Memory B cell (primary cell): ENCODE measurements at regions not wholly inside any gene's neighbourhood (a gene's known extent, or its start where the extent isn't known, plus 50 kb on each side); places are given as distances from the start of the nearest gene placed in this dataset.
A peak's percentile ranks its signal among the peaks of the same experiment; 100 is the strongest.

Experiments used
- ATAC-seq: fragments of 150-1000 bp; cut with Tn5 transposase; 2 replicates; pipeline ENCODE4 v1.10.0; 2021; ENCODE audit warnings: low read depth, mild to moderate bottlenecking, moderate library complexity
- DNase-seq, 2 donors: peaks; one replicate each; pipeline ENCODE4 v3.0.0; 2022; ENCODE audit warnings: low spot score in 2 of 2
- H3K27ac Mint-ChIP-seq: one replicate; pipeline ENCODE4 v1.8.0; 2022; ENCODE audit warnings: mild to moderate bottlenecking, moderate library complexity, mixed read lengths
- H3K27me3 Mint-ChIP-seq: one replicate; pipeline ENCODE4 v1.8.0; 2022; ENCODE audit warnings: mixed read lengths
- H3K36me3 Mint-ChIP-seq: one replicate; pipeline ENCODE4 v1.8.0; 2022; ENCODE audit warnings: mild to moderate bottlenecking, mixed read lengths
- H3K4me1 Mint-ChIP-seq: one replicate; pipeline ENCODE4 v1.8.0; 2022; ENCODE audit warnings: mixed read lengths
- H3K4me3 Mint-ChIP-seq: one replicate; pipeline ENCODE4 v1.8.0; 2022; ENCODE audit warnings: mild to moderate bottlenecking, moderate library complexity, mixed read lengths
- H3K9me3 Mint-ChIP-seq: one replicate; pipeline ENCODE4 v1.8.0; 2022; ENCODE audit warnings: mixed read lengths

DNA sequence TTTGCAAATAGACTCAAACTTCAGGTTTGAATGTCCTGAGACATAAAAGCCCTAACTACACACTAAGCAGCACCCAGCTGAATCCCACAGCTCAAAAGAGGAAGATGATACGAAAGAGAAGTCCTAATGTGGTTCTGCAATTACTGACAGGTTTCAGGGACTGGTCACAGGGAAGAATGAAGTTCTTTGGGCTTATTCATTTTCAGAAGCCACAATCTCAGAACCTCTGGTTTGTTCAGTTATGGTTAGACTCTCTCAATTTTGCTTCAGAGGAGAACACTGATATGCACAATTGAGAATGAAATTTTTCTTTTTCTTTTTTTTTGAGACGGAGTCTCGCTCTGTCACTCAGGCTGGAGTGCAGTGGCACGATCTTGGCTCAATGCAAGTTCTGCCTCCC, 94.6 kb upstream of the FAM180A start:
- H3K27me3 Mint-ChIP-seq, result peaks cover 2% of the 10 kb centered on the region
- H3K4me3 Mint-ChIP-seq, result peak overlapping the region; percentile 16
- H3K9me3 Mint-ChIP-seq, result no peaks in the 10 kb centered on the region
- H3K36me3 Mint-ChIP-seq, result no peaks in the 10 kb centered on the region
- ATAC-seq, result peak; percentile 84
- peak in 1 of 2 donors; percentile 11 for DNase-seq
- no peak overlapping the region for H3K27ac Mint-ChIP-seq
- peaks cover 11% of the 10 kb centered on the region for H3K4me1 Mint-ChIP-seq

DNA sequence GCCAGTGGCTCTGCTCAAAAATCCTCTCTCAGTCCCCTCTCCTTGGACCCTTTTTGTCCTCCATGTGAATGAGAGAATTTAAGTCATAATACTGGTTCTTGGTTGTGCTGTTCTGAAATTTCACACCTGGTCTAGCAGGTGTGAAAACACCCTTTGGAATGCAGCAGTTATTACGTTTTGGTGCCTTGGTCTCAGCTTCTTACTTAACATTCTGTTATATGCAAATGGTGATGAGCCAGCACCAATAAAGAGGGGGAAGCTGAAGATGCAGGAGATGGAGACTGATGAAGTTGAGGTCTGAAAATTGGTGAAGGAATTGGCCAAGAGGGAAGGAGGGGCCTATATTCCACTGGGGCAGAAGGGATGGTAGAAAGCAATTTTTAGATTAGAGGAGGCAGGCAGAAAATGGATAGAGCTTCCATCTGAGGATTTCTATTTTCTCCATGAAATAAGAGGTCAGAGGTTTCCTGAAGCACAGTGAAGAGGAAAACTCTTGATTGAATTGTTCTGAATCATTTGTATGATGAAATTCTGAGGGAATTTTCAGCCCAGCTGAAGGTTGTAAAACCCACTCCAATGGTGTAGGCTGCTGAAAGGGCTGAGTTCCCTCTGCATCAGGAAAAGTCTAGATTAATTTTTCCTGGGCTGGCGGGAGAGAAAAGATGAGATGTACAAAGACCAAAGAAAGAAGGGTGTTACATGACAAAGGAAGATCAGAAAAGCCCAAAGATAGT, 94.0 kb upstream of the FAM180A start:
- no peaks in the 10 kb centered on the region for H3K36me3 Mint-ChIP-seq
- ATAC-seq (no peak), DNase-seq (no peak)
- peaks cover 11% of the 10 kb centered on the region for H3K4me1 Mint-ChIP-seq
- H3K27me3 Mint-ChIP-seq, result peaks cover 2% of the 10 kb centered on the region
- no peak overlapping the region for H3K27ac Mint-ChIP-seq
- no peaks in the 10 kb centered on the region for H3K9me3 Mint-ChIP-seq
- no peak overlapping the region for H3K4me3 Mint-ChIP-seq

- Mint-ChIP-seq H3K4me1 (peaks cover 11% of the 10 kb centered on the region), H3K9me3 (no peaks in the 10 kb centered on the region), H3K36me3 (no peaks in the 10 kb centered on the region), H3K4me3 (no peak overlapping the region), H3K27me3 (peaks cover 2% of the 10 kb centered on the region), H3K27ac (no peak overlapping the region)
- ATAC-seq (no peak), DNase-seq (no peak)
Observed at GRCh38 chr7:135840591-135840990, 92.0 kb upstream of the FAM180A start.

DNA sequence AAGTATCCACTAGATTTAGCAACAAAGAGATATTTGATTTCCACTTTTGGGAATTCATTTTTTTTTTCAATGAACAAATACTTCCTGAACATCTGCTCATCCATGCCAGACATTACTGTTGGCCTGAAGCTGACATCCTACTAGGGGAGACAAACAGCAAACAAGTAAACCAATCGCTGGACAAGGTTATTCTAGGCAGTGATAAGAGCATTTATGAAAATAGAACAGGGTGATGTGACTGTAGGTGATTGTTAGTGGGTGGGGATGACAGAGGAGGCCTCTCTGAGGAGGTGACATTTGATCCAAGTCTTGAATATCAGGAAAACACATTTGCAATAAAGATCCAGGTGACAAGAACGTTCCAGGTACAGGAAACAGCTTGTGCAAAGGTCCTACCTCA, 89.1 kb upstream of the FAM180A start:
- no peak overlapping the region for H3K27ac Mint-ChIP-seq
- H3K4me1 Mint-ChIP-seq, result peaks cover 12% of the 10 kb centered on the region
- no peak overlapping the region for H3K4me3 Mint-ChIP-seq
- ATAC-seq (no peak), DNase-seq (no peak)
- no peaks in the 10 kb centered on the region for H3K27me3 Mint-ChIP-seq
- H3K9me3 Mint-ChIP-seq, result no peaks in the 10 kb centered on the region
- no peaks in the 10 kb centered on the region for H3K36me3 Mint-ChIP-seq

GRCh38 chr7:135834266-135834665, 85.7 kb upstream of the FAM180A start:
- no peaks in the 10 kb centered on the region for H3K36me3 Mint-ChIP-seq
- ATAC-seq (peak; percentile 32), DNase-seq (no peak)
- H3K9me3 Mint-ChIP-seq, result no peaks in the 10 kb centered on the region
- H3K27me3 Mint-ChIP-seq, result peaks cover 8% of the 10 kb centered on the region
- H3K27ac Mint-ChIP-seq, result no peak overlapping the region
- H3K4me1 Mint-ChIP-seq, result peaks cover 15% of the 10 kb centered on the region
- H3K4me3 Mint-ChIP-seq, result no peak overlapping the region

DNA sequence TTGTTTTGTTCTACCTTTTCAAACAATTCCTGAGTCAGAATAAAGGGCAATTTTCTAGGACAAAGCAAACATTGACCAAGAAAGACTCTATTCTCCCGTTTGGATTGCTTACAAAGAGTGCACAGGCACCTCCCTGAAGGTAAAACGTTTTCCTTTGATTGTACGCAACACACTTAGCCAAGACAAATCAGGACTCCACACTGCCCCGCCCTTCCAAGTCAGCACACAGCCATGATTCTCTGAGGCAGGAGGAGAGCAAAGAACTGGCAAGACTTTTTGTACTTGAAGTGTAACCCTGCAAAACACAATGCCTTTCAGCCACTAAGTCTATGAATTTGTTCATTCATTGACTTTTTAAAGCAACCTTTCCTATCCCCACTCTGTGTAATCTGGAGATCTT, 85.0 kb upstream of the FAM180A start:
- DNase-seq (no peak), ATAC-seq (no peak)
- H3K27ac Mint-ChIP-seq, result no peak overlapping the region
- no peaks in the 10 kb centered on the region for H3K36me3 Mint-ChIP-seq
- peaks cover 8% of the 10 kb centered on the region for H3K27me3 Mint-ChIP-seq
- H3K9me3 Mint-ChIP-seq, result no peaks in the 10 kb centered on the region
- H3K4me1 Mint-ChIP-seq, result peaks cover 15% of the 10 kb centered on the region
- H3K4me3 Mint-ChIP-seq, result no peak overlapping the region

GRCh38 chr7:135831455-135832195, 83.0 kb upstream of the FAM180A start:
- Mint-ChIP-seq H3K36me3 (no peaks in the 10 kb centered on the region), H3K4me3 (no peak overlapping the region), H3K27ac (no peak overlapping the region), H3K9me3 (no peaks in the 10 kb centered on the region), H3K4me1 (peaks cover 15% of the 10 kb centered on the region), H3K27me3 (peaks cover 8% of the 10 kb centered on the region)
- ATAC-seq, result no peak
- DNase-seq, result no peak

DNA sequence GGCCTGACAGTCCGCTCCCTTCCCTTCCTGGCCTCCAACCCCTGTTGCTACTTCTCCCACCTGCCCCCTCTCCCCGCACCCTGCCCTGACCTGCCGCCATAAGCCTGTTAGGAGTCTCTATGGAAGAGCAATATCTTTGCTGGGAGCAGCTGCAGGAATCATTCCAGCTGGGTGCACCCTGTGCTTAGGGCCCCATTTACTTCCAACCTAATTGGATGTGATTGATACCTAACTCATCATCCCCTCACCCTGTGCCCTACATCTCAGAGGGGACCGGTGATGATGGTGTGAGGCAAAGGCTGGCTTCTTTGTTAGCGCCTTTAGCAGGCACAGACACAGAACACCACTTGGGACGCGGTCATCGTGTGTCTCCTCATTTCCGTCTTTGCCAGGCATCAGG, 80.0 kb upstream of the FAM180A start:
- no peak overlapping the region for H3K4me3 Mint-ChIP-seq
- no peaks in the 10 kb centered on the region for H3K36me3 Mint-ChIP-seq
- DNase-seq, result no peak
- H3K9me3 Mint-ChIP-seq, result no peaks in the 10 kb centered on the region
- peaks cover 7% of the 10 kb centered on the region for H3K4me1 Mint-ChIP-seq
- no peak overlapping the region for H3K27ac Mint-ChIP-seq
- no peak for ATAC-seq
- H3K27me3 Mint-ChIP-seq, result peaks cover 10% of the 10 kb centered on the region

- no peak overlapping the region for H3K27ac Mint-ChIP-seq
- H3K27me3 Mint-ChIP-seq, result peaks cover 10% of the 10 kb centered on the region
- no peak overlapping the region for H3K4me3 Mint-ChIP-seq
- no peaks in the 10 kb centered on the region for H3K36me3 Mint-ChIP-seq
- no peak for ATAC-seq
- peaks cover 7% of the 10 kb centered on the region for H3K4me1 Mint-ChIP-seq
- DNase-seq, result no peak
- no peaks in the 10 kb centered on the region for H3K9me3 Mint-ChIP-seq
Observed at GRCh38 chr7:135827391-135827790, 78.8 kb upstream of the FAM180A start.

DNA sequence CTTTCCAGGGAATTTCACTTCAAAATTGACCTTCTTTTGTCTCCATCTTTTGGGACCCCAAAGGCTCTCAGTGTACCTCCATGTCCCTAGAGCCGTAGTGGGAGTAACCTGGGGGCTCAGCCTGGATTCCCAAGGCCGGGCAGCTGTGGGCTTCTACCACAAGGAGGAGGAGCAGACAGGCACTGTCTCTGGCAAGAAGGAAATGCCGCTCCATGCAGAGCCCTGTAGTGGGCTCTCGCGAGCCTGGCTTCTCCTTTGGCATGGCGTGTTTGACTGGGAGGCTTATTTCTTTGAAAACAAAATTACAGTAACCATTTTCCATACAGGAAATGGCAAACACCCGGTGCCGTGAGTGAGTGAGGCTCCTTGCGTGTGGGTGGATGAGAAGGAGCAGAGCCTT, 76.8 kb upstream of the FAM180A start:
- H3K4me3 Mint-ChIP-seq, result no peak overlapping the region
- no peaks in the 10 kb centered on the region for H3K36me3 Mint-ChIP-seq
- H3K27me3 Mint-ChIP-seq, result peaks cover 5% of the 10 kb centered on the region
- no peaks in the 10 kb centered on the region for H3K4me1 Mint-ChIP-seq
- no peak overlapping the region for H3K27ac Mint-ChIP-seq
- DNase-seq (no peak), ATAC-seq (no peak)
- H3K9me3 Mint-ChIP-seq, result no peaks in the 10 kb centered on the region

DNA sequence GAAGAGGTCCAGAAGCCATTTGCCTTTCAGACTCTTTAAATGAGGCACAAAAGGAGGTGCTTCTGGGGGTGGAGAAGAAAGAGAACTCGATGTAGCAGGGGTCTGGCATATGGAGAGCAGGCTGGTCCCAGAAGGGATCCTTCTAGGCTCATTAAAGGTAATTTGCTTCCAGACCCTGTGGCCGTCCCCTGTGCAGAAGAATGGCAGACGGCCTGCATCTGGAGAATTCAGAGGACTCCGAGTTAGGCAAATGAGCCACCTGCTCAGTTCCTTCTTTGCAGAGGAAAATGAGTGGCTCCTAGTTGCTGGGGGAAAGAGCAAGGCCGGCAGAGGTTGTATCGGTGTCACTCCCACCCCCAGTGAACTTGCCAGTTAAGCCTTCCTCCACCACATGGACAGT, 73.8 kb upstream of the FAM180A start:
- DNase-seq, result no peak
- no peak overlapping the region for H3K4me3 Mint-ChIP-seq
- no peaks in the 10 kb centered on the region for H3K9me3 Mint-ChIP-seq
- H3K27ac Mint-ChIP-seq, result no peak overlapping the region
- no peaks in the 10 kb centered on the region for H3K36me3 Mint-ChIP-seq
- ATAC-seq, result no peak
- peaks cover 7% of the 10 kb centered on the region for H3K27me3 Mint-ChIP-seq
- H3K4me1 Mint-ChIP-seq, result peaks cover 2% of the 10 kb centered on the region

GRCh38 chr7:135817583-135817982, 69.0 kb upstream of the FAM180A start:
- H3K27me3 Mint-ChIP-seq, result peaks cover 9% of the 10 kb centered on the region
- DNase-seq (no peak), ATAC-seq (no peak)
- H3K9me3 Mint-ChIP-seq, result no peaks in the 10 kb centered on the region
- H3K4me3 Mint-ChIP-seq, result no peak overlapping the region
- no peak overlapping the region for H3K27ac Mint-ChIP-seq
- peaks cover 2% of the 10 kb centered on the region for H3K4me1 Mint-ChIP-seq
- no peaks in the 10 kb centered on the region for H3K36me3 Mint-ChIP-seq

- peaks cover 10% of the 10 kb centered on the region for H3K27me3 Mint-ChIP-seq
- no peak for DNase-seq
- H3K4me3 Mint-ChIP-seq, result no peak overlapping the region
- ATAC-seq, result no peak
- no peak overlapping the region for H3K27ac Mint-ChIP-seq
- H3K36me3 Mint-ChIP-seq, result no peaks in the 10 kb centered on the region
- no peaks in the 10 kb centered on the region for H3K9me3 Mint-ChIP-seq
- peaks cover 2% of the 10 kb centered on the region for H3K4me1 Mint-ChIP-seq
Observed at GRCh38 chr7:135815033-135815432, 66.4 kb upstream of the FAM180A start.

- Mint-ChIP-seq H3K4me3 (no peak overlapping the region), H3K27me3 (peaks cover 8% of the 10 kb centered on the region), H3K9me3 (no peaks in the 10 kb centered on the region), H3K27ac (no peak overlapping the region), H3K4me1 (peaks cover 3% of the 10 kb centered on the region), H3K36me3 (no peaks in the 10 kb centered on the region)
- DNase-seq, result no peak
- ATAC-seq, result no peak
Observed at GRCh38 chr7:135812148-135812547, 63.5 kb upstream of the FAM180A start.

DNA sequence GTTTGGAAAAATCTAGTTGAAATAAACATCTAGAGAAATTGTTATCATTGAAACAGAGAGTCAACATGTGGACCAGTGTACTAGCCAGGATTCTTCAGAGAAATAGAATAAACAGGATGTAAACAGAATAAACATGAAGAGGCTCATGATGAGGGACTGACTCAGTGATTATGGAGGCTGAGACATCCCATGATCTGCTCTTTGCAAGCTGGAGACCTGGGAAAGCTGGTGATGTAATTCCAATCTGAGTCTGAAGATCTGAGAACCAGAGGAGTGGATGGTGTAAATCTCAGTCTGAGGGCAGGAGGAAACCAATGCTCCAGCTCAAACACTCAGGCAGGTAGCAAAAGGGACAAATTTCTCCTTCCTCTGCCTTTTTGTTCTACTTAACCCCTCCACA, 62.9 kb upstream of the FAM180A start:
- H3K4me3 Mint-ChIP-seq, result no peak overlapping the region
- no peak overlapping the region for H3K27ac Mint-ChIP-seq
- peaks cover 8% of the 10 kb centered on the region for H3K27me3 Mint-ChIP-seq
- peaks cover 3% of the 10 kb centered on the region for H3K4me1 Mint-ChIP-seq
- ATAC-seq, result no peak
- H3K36me3 Mint-ChIP-seq, result no peaks in the 10 kb centered on the region
- no peaks in the 10 kb centered on the region for H3K9me3 Mint-ChIP-seq
- DNase-seq, result no peak
